ENCODE measurements at regions not wholly inside any gene's neighbourhood (a gene's known extent, or its start where the extent isn't known, plus 50 kb on each side); places are given as distances from the start of the nearest gene placed in this dataset.
A peak's percentile ranks its signal among the peaks of the same experiment; 100 is the strongest.
"Not testable (repeated sequence)": the region's sequence is repeated elsewhere in the genome, so short reads cannot be mapped to it uniquely, and the experiment has no call there.

GRCh38 chr5:37971483-37972024, 131.7 kb upstream of the GDNF start:
- DNase-seq (ENCODE audit: low read depth): no peak

- no peak for DNase-seq (ENCODE audit: low read depth)
These were observed 127.0 kb upstream of the GDNF start for GRCh38 chr5:37966871-37967270.

GRCh38 chr5:37966291-37966690, 126.5 kb upstream of the GDNF start:
- no peak for DNase-seq (ENCODE audit: low read depth)

- no peak for DNase-seq (ENCODE audit: low read depth)
These were observed 122.5 kb upstream of the GDNF start for GRCh38 chr5:37962389-37962788.

GRCh38 chr5:37957218-37957617, 117.4 kb upstream of the GDNF start:
- no peak for DNase-seq (ENCODE audit: low read depth)

GRCh38 chr5:37955748-37956147, 115.9 kb upstream of the GDNF start:
- no peak for DNase-seq (ENCODE audit: low read depth)

GRCh38 chr5:37954561-37954960, 114.7 kb upstream of the GDNF start:
- no peak for DNase-seq (ENCODE audit: low read depth)

GRCh38 chr5:37951946-37952721, 112.3 kb upstream of the GDNF start:
- no peak for DNase-seq (ENCODE audit: low read depth)

- DNase-seq (ENCODE audit: low read depth): no peak
These were observed 110.6 kb upstream of the GDNF start for GRCh38 chr5:37950436-37950835.

GRCh38 chr5:37945446-37945845, 105.6 kb upstream of the GDNF start:
- no peak for DNase-seq (ENCODE audit: low read depth)

GRCh38 chr5:37943136-37943535, 103.3 kb upstream of the GDNF start:
- DNase-seq (ENCODE audit: low read depth): not testable (repeated sequence)

GRCh38 chr5:37940931-37941623, 101.2 kb upstream of the GDNF start:
- DNase-seq (ENCODE audit: low read depth): peak; percentile 8

GRCh38 chr5:37938861-37939260, 99.0 kb upstream of the GDNF start:
- DNase-seq (ENCODE audit: low read depth): no peak

GRCh38 chr5:37938076-37938852, 98.4 kb upstream of the GDNF start:
- DNase-seq (ENCODE audit: low read depth): no peak

GRCh38 chr5:37936091-37936490, 96.2 kb upstream of the GDNF start:
- no peak for DNase-seq (ENCODE audit: low read depth)

- DNase-seq (ENCODE audit: low read depth): no peak
These were observed 93.7 kb upstream of the GDNF start for GRCh38 chr5:37933576-37933975.

- no peak for DNase-seq (ENCODE audit: low read depth)
These were observed 92.6 kb upstream of the GDNF start for GRCh38 chr5:37932450-37932849.

- no peak for DNase-seq (ENCODE audit: low read depth)
These were observed 91.7 kb upstream of the GDNF start for GRCh38 chr5:37931541-37931940.

GRCh38 chr5:37930350-37930749, 90.5 kb upstream of the GDNF start:
- DNase-seq (ENCODE audit: low read depth): no peak

GRCh38 chr5:37929791-37930190, 90.0 kb upstream of the GDNF start:
- no peak for DNase-seq (ENCODE audit: low read depth)

- not testable (repeated sequence) for DNase-seq (ENCODE audit: low read depth)
These were observed 87.9 kb upstream of the GDNF start for GRCh38 chr5:37927753-37928152.

GRCh38 chr5:37926732-37927131, 86.9 kb upstream of the GDNF start:
- peak; percentile 14 for DNase-seq (ENCODE audit: low read depth)
